ENCODE measurements at regions not wholly inside any gene's neighbourhood (a gene's known extent, or its start where the extent isn't known, plus 50 kb on each side); places are given as distances from the start of the nearest gene placed in this dataset.

- no peak for TF ChIP-seq YY1 (IDR thresholded peaks at IDR 0.05; ENCODE audit: insufficient read depth, insufficient read length)
- no peak for TF ChIP-seq ZNF274 (IDR thresholded peaks at IDR 0.05; ENCODE audit: low read depth, low read length)
- no peak for TF ChIP-seq SUZ12 (IDR thresholded peaks at IDR 0.05; ENCODE audit: extremely low read depth, insufficient read depth, insufficient read length)
- no peak overlapping the region for H3K4me3 ChIP-seq (ENCODE audit: insufficient read length, low read depth)
- H3K9me3 ChIP-seq (ENCODE audit: insufficient read depth, low read length), result peaks cover 9% of the 10 kb centered on the region; the same call in 1 of the 2 replicates
- H3K27me3 ChIP-seq (ENCODE audit: insufficient read depth, insufficient read length), result no peaks in the 10 kb centered on the region
- DNase-seq (ENCODE audit: low read depth, low spot score), result no peak
- no peaks in the 10 kb centered on the region for H3K4me1 ChIP-seq (ENCODE audit: insufficient read depth, insufficient read length)
- H3K36me3 ChIP-seq (ENCODE audit: insufficient read depth, insufficient read length, low read length), result no peaks in the 10 kb centered on the region
- H3K9ac ChIP-seq (ENCODE audit: insufficient read length, low read depth), result no peak overlapping the region
Observed at GRCh38 chr1:59177756-59178155, 119.1 kb upstream of the FGGY start.

- Histone ChIP-seq H3K9me3 (ENCODE audit: insufficient read depth, low read length) (peaks cover 9% of the 10 kb centered on the region; the same call in 1 of the 2 replicates), H3K27me3 (ENCODE audit: insufficient read depth, insufficient read length) (no peaks in the 10 kb centered on the region), H3K4me3 (ENCODE audit: insufficient read length, low read depth) (no peak overlapping the region), H3K36me3 (ENCODE audit: insufficient read depth, insufficient read length, low read length) (no peaks in the 10 kb centered on the region), H3K9ac (ENCODE audit: insufficient read length, low read depth) (no peak overlapping the region), H3K4me1 (ENCODE audit: insufficient read depth, insufficient read length) (no peaks in the 10 kb centered on the region)
- TF ChIP-seq ZNF274 (IDR thresholded peaks at IDR 0.05; ENCODE audit: low read depth, low read length), result no peak
- no peak for TF ChIP-seq YY1 (IDR thresholded peaks at IDR 0.05; ENCODE audit: insufficient read depth, insufficient read length)
- no peak for TF ChIP-seq SUZ12 (IDR thresholded peaks at IDR 0.05; ENCODE audit: extremely low read depth, insufficient read depth, insufficient read length)
- no peak for DNase-seq (ENCODE audit: low read depth, low spot score)
Observed at GRCh38 chr1:59178339-59179187, 118.3 kb upstream of the FGGY start.

GRCh38 chr1:59179673-59180072 is 117.2 kb upstream of the FGGY start:
- Histone ChIP-seq H3K27me3 (ENCODE audit: insufficient read depth, insufficient read length) (no peaks in the 10 kb centered on the region), H3K4me1 (ENCODE audit: insufficient read depth, insufficient read length) (no peaks in the 10 kb centered on the region), H3K9ac (ENCODE audit: insufficient read length, low read depth) (no peak overlapping the region), H3K9me3 (ENCODE audit: insufficient read depth, low read length) (peaks cover 9% of the 10 kb centered on the region; the same call in 1 of the 2 replicates), H3K4me3 (ENCODE audit: insufficient read length, low read depth) (no peak overlapping the region), H3K36me3 (ENCODE audit: insufficient read depth, insufficient read length, low read length) (no peaks in the 10 kb centered on the region)
- TF ChIP-seq SUZ12 (IDR thresholded peaks at IDR 0.05; ENCODE audit: extremely low read depth, insufficient read depth, insufficient read length), result no peak
- no peak for TF ChIP-seq ZNF274 (IDR thresholded peaks at IDR 0.05; ENCODE audit: low read depth, low read length)
- no peak for TF ChIP-seq YY1 (IDR thresholded peaks at IDR 0.05; ENCODE audit: insufficient read depth, insufficient read length)
- no peak for DNase-seq (ENCODE audit: low read depth, low spot score)

GRCh38 chr1:59180735-59181134 is 116.2 kb upstream of the FGGY start:
- DNase-seq (ENCODE audit: low read depth, low spot score), result no peak
- no peak overlapping the region for H3K9ac ChIP-seq (ENCODE audit: insufficient read length, low read depth)
- no peaks in the 10 kb centered on the region for H3K4me1 ChIP-seq (ENCODE audit: insufficient read depth, insufficient read length)
- peaks cover 9% of the 10 kb centered on the region; the same call in 1 of the 2 replicates for H3K9me3 ChIP-seq (ENCODE audit: insufficient read depth, low read length)
- no peak overlapping the region for H3K4me3 ChIP-seq (ENCODE audit: insufficient read length, low read depth)
- TF ChIP-seq ZNF274 (IDR thresholded peaks at IDR 0.05; ENCODE audit: low read depth, low read length), result no peak
- no peak for TF ChIP-seq YY1 (IDR thresholded peaks at IDR 0.05; ENCODE audit: insufficient read depth, insufficient read length)
- no peak for TF ChIP-seq SUZ12 (IDR thresholded peaks at IDR 0.05; ENCODE audit: extremely low read depth, insufficient read depth, insufficient read length)
- no peaks in the 10 kb centered on the region for H3K36me3 ChIP-seq (ENCODE audit: insufficient read depth, insufficient read length, low read length)
- no peaks in the 10 kb centered on the region for H3K27me3 ChIP-seq (ENCODE audit: insufficient read depth, insufficient read length)

GRCh38 chr1:59183749-59184317 is 113.1 kb upstream of the FGGY start:
- TF ChIP-seq ZNF274 (IDR thresholded peaks at IDR 0.05; ENCODE audit: low read depth, low read length) (no peak), YY1 (IDR thresholded peaks at IDR 0.05; ENCODE audit: insufficient read depth, insufficient read length) (no peak), SUZ12 (IDR thresholded peaks at IDR 0.05; ENCODE audit: extremely low read depth, insufficient read depth, insufficient read length) (no peak)
- no peak overlapping the region for H3K9ac ChIP-seq (ENCODE audit: insufficient read length, low read depth)
- no peaks in the 10 kb centered on the region for H3K9me3 ChIP-seq (ENCODE audit: insufficient read depth, low read length)
- H3K36me3 ChIP-seq (ENCODE audit: insufficient read depth, insufficient read length, low read length), result no peaks in the 10 kb centered on the region
- H3K4me3 ChIP-seq (ENCODE audit: insufficient read length, low read depth), result no peak overlapping the region
- peaks cover 3% of the 10 kb centered on the region for H3K4me1 ChIP-seq (ENCODE audit: insufficient read depth, insufficient read length)
- H3K27me3 ChIP-seq (ENCODE audit: insufficient read depth, insufficient read length), result no peaks in the 10 kb centered on the region
- DNase-seq (ENCODE audit: low read depth, low spot score), result no peak

GRCh38 chr1:59184365-59184905 is 112.5 kb upstream of the FGGY start:
- no peak for DNase-seq (ENCODE audit: low read depth, low spot score)
- peaks cover 3% of the 10 kb centered on the region for H3K4me1 ChIP-seq (ENCODE audit: insufficient read depth, insufficient read length)
- H3K4me3 ChIP-seq (ENCODE audit: insufficient read length, low read depth), result no peak overlapping the region
- H3K27me3 ChIP-seq (ENCODE audit: insufficient read depth, insufficient read length), result no peaks in the 10 kb centered on the region
- H3K9me3 ChIP-seq (ENCODE audit: insufficient read depth, low read length), result no peaks in the 10 kb centered on the region
- H3K9ac ChIP-seq (ENCODE audit: insufficient read length, low read depth), result no peak overlapping the region
- no peak for TF ChIP-seq ZNF274 (IDR thresholded peaks at IDR 0.05; ENCODE audit: low read depth, low read length)
- no peak for TF ChIP-seq SUZ12 (IDR thresholded peaks at IDR 0.05; ENCODE audit: extremely low read depth, insufficient read depth, insufficient read length)
- TF ChIP-seq YY1 (IDR thresholded peaks at IDR 0.05; ENCODE audit: insufficient read depth, insufficient read length), result no peak
- H3K36me3 ChIP-seq (ENCODE audit: insufficient read depth, insufficient read length, low read length), result no peaks in the 10 kb centered on the region
